Lower leg skin (tissue), 3 donors: ENCODE measurements at regions not wholly inside any gene's neighbourhood (a gene's known extent, or its start where the extent isn't known, plus 50 kb on each side); places are given as distances from the start of the nearest gene placed in this dataset.

Source experiments
- CTCF ChIP-seq, 3 donors: fragments of 450-650 bp; IDR thresholded peaks; one replicate each; pipeline ENCODE4 v1.5.1; 2016; ENCODE audit warnings: antibody characterized with exemption in 3 of 3, mild to moderate bottlenecking in 3 of 3, moderate library complexity in 2 of 3
- POLR2A ChIP-seq, 2 donors: fragments of 450-650 bp; IDR thresholded peaks; one replicate each; pipeline ENCODE4 v1.6.1; 2016 to 2017; ENCODE audit warnings: antibody characterized with exemption in 2 of 2, mild to moderate bottlenecking in 1 of 2, moderate library complexity in 1 of 2

GRCh38 chr6:44053106-44053756 lies 74.0 kb downstream of the MRPL14 start:
- TF ChIP-seq CTCF (IDR thresholded peaks at IDR 0.05) (no peak), POLR2A (IDR thresholded peaks at IDR 0.05) (no peak)
